ENCODE measurements at regions not wholly inside any gene's neighbourhood (a gene's known extent, or its start where the extent isn't known, plus 50 kb on each side); places are given as distances from the start of the nearest gene placed in this dataset.

DNA sequence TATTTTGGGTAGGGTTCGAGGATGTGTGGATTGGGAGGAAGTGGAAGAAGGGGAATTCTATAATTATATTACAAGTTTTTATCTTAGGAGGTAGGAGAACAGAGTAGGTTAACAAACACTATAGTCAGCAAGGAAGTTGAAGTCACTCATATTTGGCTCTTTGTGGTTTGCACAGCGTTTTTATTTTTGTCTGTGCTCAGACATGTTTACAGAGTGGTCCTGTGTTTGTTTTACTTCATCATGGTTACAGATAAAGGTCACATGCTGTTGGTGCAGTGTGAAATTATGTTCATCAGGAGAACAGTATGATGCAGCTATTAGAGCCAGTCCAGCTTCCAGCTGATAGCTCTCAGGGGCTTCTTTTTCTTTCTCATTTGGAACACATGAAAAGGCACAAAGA lies 299.9 kb upstream of the SFRP2 start:
- DNase-seq (ENCODE audit: low spot score): no peak

DNA sequence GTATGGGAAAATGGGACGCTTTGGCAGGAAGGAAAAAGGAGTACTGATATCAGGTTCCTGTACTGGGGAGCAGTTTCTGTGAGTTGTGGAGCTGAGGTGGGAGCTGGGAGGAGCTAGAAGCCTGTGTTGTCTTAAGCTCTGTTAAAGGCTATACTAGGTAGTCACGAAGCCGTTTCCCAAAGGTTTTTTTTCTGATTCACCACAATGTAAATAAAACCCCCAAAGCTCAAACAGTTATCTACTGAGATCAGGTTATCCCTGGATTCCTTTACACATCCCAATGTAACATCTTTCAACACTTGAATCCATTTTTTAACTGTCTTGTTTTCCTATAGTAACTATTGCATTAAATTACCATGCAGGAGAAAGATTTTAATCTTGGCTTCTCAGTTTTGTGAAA lies 297.4 kb upstream of the SFRP2 start:
- no peak for DNase-seq (ENCODE audit: low spot score)

- no peak for DNase-seq (ENCODE audit: low spot score)
These were observed 296.0 kb upstream of the SFRP2 start for GRCh38 chr4:154084864-154085263.

DNA sequence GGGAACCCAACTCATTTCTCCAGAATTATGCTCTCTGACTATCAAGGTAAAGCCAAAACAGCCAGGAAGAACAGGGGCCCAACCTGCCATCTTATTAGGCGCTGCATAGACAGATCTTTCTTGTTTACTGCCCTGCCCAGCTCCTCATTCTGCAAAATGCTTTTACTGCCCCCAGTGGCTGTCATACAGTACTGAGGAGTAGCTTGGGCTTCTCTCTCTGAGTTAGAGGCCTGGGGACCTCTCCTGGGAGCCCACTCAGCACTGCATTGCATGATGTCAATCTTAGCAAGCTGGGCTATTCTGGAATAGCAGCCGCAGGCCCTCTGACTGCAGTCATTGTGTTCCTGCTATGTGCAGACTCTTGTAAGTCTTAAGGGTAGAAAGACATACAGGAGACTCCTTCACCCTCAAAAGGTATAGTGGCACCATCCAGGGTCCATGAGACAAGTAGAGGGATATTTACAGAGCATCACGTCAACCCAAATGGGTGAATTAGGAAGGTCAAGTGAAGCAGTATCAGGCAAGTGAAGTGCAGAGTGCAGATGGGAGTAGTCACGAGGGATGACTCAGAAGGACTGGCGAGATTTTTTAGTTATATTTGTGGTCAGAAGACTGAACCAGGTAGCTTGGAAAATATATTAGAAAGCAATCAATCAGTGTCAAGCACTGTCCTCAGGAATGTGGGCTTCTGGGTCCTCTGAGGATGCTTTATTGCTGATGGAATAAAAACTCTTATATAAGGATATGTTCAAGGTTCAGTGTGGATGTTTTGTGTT lies 294.1 kb upstream of the SFRP2 start:
- DNase-seq (ENCODE audit: low spot score): peak; percentile 11

DNA sequence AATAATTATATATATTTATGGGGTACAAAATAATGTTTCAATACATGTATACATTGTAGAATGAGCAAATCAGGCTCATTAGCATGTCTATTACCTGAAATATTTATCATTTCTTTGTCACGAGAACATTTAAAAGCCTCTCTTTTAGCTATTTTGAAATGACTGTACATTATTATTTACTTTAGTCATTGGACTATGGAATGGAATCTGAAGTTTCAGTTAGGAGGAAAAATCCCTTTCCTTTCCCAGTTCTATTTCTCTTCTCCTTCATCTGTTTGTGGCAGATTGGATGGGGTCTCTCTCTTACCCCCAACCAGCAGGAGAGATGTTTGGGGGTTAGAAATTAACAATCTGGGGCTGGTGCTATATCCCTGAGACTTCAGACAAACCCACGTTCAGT lies 292.5 kb upstream of the SFRP2 start:
- DNase-seq (ENCODE audit: low spot score): no peak

- DNase-seq (ENCODE audit: low spot score): no peak
These were observed 289.8 kb upstream of the SFRP2 start for GRCh38 chr4:154078504-154079350.

GRCh38 chr4:154076921-154077320 lies 288.0 kb upstream of the SFRP2 start:
- DNase-seq (ENCODE audit: low spot score): no peak

GRCh38 chr4:154073107-154073822 lies 284.4 kb upstream of the SFRP2 start:
- no peak for DNase-seq (ENCODE audit: low spot score)

GRCh38 chr4:154067786-154068185 lies 278.9 kb upstream of the SFRP2 start:
- no peak for DNase-seq (ENCODE audit: low spot score)

GRCh38 chr4:154065368-154065767 lies 276.5 kb upstream of the SFRP2 start:
- DNase-seq (ENCODE audit: low spot score): no peak

- no peak for DNase-seq (ENCODE audit: low spot score)
These were observed 275.4 kb upstream of the SFRP2 start for GRCh38 chr4:154064244-154064643.

DNA sequence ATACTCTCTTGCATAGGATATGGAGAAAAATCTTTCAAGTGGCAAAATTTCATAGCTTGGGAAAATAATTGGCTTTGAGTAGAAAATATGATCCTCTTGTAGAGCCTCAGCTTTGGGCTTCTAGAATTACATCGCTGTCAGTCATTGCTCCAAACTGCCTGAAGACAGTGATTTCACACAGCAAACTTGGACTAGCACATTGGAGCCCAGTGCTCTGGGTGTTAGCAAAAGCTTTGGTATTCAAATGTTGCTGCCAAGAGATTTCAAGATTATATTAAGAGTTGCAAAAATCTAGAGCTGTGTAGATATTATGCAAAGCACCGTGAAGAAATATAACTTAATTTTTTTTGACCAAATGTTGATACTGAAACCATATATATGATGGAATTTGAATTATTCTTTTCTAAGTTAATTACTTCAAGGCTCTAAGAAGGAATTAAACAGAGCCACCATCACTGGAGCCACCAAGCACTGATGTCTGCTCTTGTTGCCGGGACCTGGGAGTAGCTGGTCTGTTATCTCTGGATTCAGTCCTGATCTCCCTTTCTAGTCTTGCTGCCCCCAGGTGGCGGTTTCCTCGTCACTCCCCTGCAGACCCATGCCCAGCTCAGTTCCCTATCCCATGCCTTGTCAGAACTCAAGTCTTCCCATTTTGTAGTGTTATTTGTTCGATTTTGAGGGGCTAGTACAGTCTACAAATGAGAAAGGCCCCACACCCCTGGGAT lies 260.7 kb upstream of the SFRP2 start:
- DNase-seq (ENCODE audit: low spot score): peak; percentile 8

GRCh38 chr4:154047733-154048132 lies 258.9 kb upstream of the SFRP2 start:
- no peak for DNase-seq (ENCODE audit: low spot score)

DNA sequence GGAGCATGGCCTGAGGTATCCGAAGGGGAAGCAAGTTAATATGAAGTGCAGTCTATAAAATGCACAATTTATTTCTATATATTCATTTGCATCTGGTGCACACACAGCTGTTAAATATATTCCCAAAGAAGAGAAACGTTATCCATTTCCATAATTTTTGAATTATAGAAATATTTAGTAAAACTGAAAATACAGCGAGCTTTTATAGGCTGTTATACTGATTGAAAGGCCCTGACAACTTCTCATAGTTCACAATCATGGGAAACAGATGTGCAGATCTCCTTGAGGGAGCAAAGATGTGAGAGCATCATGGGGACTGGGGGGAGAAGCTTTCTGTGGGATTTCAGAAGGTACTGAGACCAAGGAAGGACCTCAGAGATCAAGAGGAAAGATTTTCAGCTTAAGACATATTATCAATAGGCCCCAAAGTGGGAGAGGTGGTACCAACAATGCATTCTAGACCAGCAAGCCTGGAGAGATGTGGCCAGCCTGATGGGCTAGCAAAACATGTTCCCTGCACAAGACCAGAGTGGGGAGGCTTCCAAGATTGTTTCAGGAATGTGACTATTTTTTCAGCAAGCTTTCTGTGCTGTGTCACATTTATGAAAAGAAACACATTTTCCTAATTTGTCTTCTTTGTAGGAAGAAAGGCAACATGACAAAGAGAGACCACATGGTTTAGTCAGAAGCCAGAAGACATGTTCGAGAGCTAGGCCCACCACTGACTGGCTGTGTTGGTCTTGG lies 256.0 kb upstream of the SFRP2 start:
- no peak for DNase-seq (ENCODE audit: low spot score)

DNA sequence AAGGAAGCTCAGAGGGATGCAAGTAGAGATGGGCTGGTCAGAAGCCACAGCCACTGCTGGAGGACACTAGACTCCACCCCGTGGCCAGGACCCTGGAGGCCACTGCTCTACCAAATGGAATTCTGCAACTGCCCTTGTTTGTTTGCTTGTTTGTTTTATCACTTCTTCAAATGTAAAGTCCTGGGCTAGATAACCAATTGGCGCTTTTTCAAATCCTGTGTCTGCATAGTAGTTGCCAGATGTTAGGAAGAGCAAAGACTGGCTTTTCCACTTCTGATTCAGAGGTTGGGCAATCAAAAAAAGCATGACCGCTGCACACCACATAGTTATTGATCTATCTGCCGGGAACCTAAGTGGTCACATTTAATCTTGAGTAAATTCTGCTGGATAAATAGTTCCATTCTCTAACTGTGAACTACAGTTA lies 255.2 kb upstream of the SFRP2 start:
- no peak for DNase-seq (ENCODE audit: low spot score)

DNA sequence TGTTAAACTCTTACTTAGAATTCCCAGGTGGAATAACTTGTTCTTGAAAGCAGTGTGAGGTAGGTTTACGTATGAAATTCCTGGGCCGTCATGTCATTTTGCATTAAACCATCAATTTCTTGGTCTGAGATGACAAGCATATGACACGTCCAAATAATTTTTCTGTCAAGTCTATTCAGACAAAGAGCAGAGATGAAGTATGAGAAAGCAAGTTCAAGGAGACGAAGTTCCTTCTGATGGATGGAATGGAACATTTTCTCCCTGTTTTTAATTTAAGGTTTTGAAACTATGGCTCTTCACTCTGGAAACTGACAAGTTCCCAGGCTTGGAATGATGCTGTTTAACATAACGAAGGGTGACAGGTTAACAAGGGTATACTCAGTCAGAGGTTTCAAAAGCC lies 252.8 kb upstream of the SFRP2 start:
- no peak for DNase-seq (ENCODE audit: low spot score)

DNA sequence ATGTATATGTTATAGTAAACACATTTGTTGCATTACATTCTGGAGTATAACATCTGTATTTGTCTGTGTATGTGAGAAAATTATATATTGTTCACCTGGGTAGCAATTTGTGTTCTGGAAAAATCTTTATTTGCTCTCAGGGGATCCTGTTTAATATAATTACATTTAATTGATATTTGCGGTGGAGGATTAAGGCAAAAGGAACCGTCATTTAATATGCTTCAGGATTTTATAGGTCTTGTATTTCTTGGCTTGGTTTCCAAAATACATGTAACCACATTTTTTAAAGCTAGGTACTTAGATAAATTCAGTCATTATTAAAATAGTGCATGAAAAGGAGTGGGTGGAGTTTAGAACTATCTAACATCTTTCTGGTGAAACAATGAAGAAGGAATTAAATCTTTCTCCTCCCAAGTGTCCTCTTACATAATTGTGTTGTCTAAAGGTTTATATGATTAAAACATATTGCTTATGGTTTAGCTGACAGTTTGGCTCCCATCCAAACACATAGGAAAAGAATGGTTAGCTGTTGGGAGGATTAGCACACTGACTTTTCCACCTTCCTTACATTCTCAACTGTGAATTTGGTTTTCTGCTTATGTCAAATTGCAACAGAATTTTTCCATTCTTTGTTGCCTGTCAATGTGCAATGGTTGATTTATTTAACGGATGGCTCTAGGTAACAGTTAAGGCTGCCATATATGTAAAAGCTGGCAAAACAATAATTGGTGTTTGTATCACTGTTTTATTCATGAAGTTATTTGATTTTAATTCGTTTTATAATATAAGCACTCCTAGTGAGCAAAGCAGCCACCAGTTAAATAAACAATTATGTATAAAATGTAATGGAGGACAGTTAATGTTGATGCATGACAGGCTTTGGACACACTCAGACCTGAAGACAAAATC lies 250.8 kb upstream of the SFRP2 start:
- no peak for DNase-seq (ENCODE audit: low spot score)

DNA sequence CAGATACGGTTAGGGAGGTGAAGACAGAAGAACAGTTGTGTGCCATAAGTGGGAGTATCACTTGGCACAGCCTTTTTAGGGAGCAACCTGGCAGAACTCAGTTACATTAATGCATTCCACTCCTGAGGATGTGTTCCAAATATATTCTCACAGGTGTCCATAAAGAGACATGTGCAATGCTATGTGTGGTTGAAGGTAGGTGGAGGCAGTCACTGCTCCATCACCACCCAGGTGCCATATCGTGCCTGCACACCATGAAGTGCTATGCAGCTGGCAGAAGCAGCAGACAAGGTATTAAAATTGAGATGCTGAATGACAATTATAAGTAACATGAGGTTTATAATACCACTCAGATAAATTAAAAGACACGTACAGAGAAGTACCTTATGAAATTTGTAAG lies 248.0 kb upstream of the SFRP2 start:
- no peak for DNase-seq (ENCODE audit: low spot score)

DNA sequence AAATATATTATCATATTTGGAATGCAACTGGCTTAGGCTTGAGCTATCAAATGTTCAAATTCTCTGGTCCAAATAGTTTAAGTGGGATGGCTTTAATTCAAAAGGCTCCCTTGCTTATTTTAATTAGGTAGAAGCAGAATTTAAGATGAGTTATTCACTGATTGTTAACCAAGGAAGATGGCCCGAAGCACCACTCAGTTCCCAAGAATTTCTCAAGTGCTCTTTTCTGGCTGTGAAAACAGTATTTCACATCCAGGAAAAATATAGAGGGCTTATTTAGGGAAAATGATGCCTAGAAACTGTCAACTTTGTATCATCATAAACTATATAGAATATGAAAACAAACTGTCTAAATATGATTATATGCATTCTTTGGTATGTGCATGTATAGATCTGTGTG lies 246.5 kb upstream of the SFRP2 start:
- DNase-seq (ENCODE audit: low spot score): no peak

DNA sequence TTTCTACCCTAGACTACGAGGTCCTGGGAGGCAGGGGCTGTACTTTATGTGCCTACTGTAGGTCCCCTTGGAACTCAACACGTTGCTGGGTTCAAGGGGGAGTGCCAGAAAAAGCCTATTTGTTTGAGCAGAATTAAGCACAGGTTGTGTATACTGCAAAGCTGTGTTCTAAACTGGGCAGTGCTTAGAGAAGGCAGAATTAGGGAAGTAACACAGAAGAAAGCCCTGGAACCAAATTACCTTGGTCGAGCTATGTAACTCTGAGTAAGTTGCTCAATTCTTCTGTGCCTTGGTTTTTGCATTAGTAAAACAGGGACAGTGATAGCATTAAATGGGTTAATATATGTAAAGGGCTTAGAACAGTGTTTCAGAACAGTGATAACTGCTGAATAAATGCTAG lies 245.0 kb upstream of the SFRP2 start:
- DNase-seq (ENCODE audit: low spot score): no peak
